ENCODE measurements at regions not wholly inside any gene's neighbourhood (a gene's known extent, or its start where the extent isn't known, plus 50 kb on each side); places are given as distances from the start of the nearest gene placed in this dataset.
A peak's percentile ranks its signal among the peaks of the same experiment; 100 is the strongest.

GRCh38 chr13:76091076-76091475 is 454.9 kb downstream of the LMO7 start:
- no peak for DNase-seq (ENCODE audit: low spot score)

GRCh38 chr13:76086729-76087128 is 450.6 kb downstream of the LMO7 start:
- no peak for DNase-seq (ENCODE audit: low spot score)

- no peak for DNase-seq (ENCODE audit: low spot score)
These were observed 431.7 kb downstream of the LMO7 start for GRCh38 chr13:76067850-76068249.

DNA sequence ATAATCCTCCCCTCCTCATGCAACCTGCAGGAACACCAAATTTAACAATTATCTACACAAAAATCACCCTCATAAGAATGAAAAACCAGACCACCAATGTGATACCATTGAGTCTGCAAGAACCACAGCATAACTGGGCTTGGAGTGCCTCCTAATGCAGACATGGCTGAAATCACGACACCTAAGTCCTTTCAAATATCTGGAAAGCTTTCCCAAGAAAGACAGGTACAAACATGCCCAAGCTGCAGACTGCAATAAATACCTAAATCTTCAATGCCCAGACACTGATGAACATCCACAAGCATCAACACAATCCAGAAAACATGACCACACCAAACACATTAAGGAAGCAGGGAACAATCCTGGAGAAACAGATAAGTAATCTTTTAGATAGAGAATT is 417.1 kb downstream of the LMO7 start:
- DNase-seq (ENCODE audit: low spot score) = no peak

DNA sequence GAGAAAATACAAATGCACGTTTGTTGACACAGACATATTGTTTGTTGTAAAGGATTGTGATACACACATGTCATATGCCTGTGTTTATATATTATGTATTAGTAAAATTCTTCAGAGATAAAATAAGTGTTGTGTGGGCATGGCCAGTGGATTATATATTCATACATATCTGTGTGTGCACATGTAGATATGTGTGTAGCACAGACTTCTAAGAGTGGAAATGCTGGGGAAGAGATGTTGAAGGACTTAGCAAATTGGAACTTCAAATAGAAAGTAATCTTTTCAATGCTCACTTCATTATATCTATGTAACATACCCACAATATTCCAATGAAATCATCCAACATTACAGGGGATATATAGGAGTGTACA is 413.2 kb downstream of the LMO7 start:
- no peak for DNase-seq (ENCODE audit: low spot score)

DNA sequence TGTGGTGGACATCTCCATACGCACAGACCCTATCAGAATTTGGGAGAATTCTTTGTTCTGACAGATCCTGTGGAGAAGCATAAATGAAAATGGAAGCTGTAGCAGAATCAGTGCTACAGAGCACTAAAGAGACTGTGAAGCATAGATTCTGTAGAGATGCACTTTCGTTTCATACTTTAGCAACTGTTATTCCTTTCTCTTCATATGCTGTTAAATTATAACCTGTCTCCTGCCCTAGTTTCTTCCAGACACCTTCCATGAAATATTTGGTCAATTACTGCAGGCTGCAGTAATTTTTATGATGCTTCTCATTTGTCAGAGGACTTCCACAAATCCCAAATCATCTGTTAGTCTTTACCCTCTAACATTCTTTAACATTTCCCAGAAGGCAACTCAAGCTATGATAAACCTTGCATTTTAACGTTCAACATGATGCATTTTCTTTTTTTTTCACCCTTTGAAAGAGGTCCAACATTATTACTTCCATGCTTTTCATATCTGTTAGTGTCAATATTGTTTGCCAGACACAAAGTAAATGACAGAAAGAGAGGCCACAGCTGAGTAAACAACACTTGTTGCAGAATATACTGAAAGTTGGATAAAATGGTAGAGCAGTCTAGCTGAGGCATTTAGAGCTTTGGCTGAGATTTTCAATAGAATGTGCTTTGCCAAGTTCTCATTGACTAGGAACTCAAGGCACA is 412.7 kb downstream of the LMO7 start:
- DNase-seq (ENCODE audit: low spot score) = no peak

- DNase-seq (ENCODE audit: low spot score) = no peak
These were observed 412.0 kb downstream of the LMO7 start for GRCh38 chr13:76048131-76048530.

DNA sequence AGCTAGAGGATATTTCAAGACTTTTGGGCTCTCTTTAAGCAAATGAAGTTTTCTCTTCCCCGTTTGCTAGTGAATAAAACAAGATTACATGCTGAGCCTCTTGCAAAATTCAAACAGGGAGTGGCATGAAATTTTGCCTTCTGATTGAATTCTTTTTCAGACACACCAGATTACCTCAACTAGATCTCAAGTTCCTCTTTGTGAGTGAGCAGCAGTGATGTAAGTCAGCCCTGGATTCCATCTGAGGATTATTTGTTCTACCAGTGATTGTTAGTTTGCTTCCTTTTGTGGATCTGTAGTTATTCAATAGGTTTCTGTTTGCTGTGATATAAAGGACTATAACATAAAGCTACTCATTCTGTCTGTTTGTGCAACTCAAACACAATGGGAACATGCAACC is 407.7 kb downstream of the LMO7 start:
- DNase-seq (ENCODE audit: low spot score) = no peak

- DNase-seq (ENCODE audit: low spot score) = no peak
These were observed 403.0 kb downstream of the LMO7 start for GRCh38 chr13:76038920-76039716.

DNA sequence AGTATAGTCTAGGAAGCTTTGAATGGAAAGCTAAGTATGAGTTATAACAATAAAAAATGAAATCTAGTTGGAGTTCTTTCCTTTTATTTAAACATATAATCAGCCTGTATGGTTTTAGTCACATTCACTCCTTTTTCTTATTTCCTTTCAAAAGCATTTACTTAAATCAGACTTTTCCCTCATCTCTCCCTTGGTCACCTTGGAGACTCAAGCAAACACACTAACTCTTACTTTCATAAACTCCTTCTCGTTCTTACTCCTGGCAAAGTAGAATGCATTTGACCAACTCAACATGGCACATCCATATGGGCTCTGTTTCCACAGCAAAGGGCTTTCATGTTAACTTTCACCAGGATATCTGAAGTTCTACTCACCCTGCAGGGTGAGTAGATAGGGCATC is 400.0 kb downstream of the LMO7 start:
- no peak for DNase-seq (ENCODE audit: low spot score)

DNA sequence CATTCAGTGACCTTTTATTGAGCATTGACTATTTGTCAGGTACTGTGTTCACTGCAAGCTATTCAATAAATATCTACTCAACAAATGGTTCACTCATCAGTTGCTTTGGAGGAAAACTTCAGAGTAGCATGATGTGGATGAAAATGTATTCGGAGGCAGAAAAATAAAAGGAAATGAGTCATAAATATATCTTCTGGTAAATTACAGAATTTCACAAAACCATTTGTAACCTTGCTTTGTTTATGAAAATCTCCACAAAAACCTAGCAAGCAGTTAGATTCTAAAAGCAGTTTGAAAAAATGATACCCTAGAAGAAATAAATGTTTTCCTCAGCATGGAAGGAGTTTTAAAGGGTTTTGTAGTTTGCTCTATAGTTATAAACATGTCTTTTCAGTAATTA is 399.6 kb downstream of the LMO7 start:
- no peak for DNase-seq (ENCODE audit: low spot score)

- no peak for DNase-seq (ENCODE audit: low spot score)
These were observed 393.6 kb downstream of the LMO7 start for GRCh38 chr13:76029706-76030105.

DNA sequence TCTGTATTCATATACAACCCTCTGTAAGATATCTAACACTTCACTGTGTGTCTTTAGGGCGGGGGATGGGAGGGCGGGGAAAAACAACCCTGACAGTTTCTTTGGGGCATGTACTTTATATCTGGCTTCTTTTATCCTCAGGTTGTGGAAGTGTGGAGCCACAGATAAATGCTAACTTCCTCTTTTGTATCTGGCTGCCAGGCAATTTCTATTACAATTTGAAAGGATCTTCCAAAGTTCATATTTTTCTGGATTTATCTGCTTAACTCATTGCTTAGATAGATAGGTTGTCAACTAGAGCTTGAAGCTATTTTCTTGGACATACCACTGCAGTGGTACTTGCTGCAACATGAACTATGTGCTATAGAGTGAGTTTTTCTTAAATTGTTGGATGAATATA is 393.0 kb downstream of the LMO7 start:
- DNase-seq (ENCODE audit: low spot score) = no peak

DNA sequence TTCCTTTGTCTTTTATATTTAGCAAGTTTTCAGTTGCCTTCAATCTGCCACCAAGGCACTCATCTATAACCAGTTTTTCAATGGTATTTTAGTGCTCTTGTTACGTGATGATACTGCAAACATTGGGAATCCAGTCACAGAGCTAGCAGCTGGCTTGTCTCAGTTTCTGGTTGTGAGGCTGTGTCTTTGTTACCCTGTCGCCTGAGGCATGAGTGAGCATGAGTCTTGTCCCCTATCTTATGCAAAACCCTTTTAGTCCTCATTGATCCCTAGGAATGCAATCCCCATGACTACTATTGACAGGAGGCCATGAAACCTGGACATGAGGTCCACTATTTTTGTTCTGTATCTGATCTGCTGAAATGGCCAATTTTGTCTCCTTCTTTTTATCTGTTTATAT is 391.0 kb downstream of the LMO7 start:
- no peak for DNase-seq (ENCODE audit: low spot score)

DNA sequence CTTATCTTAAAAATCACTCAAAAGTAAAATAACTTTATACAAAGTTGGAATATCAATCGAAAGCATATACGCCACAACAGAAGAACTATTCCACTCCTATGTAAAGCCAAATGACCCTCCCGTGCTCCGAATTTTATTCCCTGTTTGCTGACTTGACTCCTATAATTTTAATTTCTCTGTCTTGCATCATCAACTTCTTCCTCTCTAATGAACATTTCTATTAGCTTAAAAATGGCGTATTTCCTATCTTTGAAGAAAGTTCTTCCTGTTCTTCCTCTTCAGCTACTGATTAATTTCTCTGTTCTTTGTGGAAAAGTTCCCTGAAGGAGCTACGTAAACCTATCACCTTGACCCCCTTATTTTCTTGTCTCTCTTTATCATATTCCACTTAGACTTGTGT is 389.3 kb downstream of the LMO7 start:
- no peak for DNase-seq (ENCODE audit: low spot score)

GRCh38 chr13:76024151-76024550 is 388.0 kb downstream of the LMO7 start:
- no peak for DNase-seq (ENCODE audit: low spot score)

GRCh38 chr13:76023652-76024051 is 387.5 kb downstream of the LMO7 start:
- DNase-seq (ENCODE audit: low spot score) = no peak

GRCh38 chr13:76020421-76020955 is 384.4 kb downstream of the LMO7 start:
- DNase-seq (ENCODE audit: low spot score) = no peak

DNA sequence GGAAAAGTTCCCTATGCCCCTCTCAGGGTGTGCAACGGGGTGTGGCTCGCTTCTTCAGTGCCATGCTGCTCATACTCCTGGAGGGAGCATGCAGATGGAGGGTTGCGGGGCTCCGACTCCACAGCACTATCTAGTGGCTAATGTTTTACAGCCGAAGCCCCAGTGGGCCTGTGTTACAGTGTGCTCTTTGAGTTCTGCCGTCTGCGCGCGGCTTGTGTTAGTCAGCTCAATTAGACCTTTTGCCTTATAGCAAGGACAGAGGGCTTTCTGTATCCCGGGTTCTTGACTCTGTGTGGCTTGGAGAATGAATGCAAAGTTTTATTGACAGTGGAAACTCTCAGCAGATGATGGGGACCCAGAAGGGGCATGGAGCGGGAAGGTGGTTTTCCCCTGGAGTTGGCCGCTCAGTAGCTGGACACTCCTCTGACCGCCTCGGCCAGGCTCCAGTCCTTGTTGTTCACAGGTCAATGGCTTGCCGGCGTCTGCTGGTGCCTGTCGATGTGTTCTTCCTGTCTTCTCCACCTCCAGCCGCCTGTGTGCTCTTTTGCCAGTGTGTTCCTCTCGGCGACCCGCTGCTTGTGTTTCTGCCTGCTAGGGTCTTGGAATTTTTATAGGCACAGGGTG is 383.4 kb downstream of the LMO7 start:
- DNase-seq (ENCODE audit: low spot score) = no peak

GRCh38 chr13:76017861-76018556 is 381.9 kb downstream of the LMO7 start:
- no peak for DNase-seq (ENCODE audit: low spot score)

DNA sequence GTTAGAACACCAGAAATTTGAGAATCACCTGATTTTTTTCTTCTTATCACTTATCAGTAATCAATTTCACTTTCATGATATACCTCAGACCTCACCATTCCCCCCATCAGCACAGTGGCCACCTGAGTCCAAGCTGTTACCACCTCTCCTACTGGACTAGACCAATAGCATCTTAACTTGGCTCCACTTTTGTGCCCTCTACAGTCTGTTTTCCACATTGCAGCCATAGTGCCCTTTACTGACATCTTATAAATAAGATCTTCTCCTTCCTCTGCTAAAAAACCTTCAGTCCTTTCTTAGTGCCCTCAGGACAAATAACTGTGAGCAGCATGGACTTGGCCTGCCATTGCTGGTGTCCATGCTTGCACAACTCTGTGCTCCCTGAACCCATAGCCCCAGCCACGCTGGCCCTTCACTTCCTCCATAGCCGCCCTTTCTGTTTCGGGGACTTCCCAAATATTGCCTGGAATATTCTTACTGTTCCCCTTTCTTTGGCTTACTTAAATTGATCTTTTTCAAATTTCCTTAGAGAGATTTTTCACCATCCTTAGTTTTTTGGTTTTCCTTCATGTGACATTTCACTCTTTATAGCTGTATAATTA is 380.8 kb downstream of the LMO7 start:
- peak; percentile 4 for DNase-seq (ENCODE audit: low spot score)

All from hepatic stellate cell (primary cell).